DMS153 treated with DMSO at 0.1 percent for 48 hours (cell line): ENCODE measurements at regions not wholly inside any gene's neighbourhood (a gene's known extent, or its start where the extent isn't known, plus 50 kb on each side); places are given as distances from the start of the nearest gene placed in this dataset.

ENCODE experiments used
- DNase-seq: peaks from one replicate; lab custom pipeline; 2025; ENCODE audit not compliant: unreplicated experiment; lab: John Stamatoyannopoulos, UW

DNA sequence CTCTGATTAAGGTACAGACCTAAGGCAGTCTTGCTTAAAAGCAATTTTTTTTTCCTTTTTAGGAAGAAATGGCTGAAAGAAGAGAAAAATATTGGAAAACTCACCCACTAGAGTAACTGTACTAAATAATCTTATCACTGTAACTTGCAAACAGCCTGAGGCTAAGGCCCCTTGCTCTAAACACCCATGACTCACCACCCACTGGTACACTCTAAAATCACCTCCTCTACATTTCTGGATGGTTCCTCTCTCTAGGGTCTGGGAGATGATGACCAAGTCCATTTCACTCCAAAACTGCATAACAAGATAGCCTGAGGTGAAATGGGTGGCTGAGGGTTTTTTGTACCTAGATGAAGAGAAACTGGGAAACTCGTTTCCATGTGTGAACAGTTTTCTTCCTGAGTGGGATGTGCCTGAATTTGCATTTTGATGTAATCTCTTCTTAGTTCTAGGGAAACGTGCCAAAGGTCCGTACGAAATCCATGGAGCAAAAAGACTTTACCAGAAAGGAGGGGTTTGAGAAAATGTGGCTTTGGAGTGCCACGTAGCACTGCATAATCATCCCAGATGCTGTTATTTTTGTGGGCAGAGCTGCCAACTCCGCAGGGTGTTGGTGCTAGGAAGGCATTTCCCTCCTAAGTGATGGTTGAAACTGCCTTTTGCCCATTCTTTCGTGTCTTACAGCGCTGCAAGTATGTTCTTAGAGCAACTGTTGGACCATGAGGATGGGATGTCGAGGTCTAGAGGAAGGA is 113.5 kb upstream of the C10orf90 start:
- no peak for DNase-seq

DNA sequence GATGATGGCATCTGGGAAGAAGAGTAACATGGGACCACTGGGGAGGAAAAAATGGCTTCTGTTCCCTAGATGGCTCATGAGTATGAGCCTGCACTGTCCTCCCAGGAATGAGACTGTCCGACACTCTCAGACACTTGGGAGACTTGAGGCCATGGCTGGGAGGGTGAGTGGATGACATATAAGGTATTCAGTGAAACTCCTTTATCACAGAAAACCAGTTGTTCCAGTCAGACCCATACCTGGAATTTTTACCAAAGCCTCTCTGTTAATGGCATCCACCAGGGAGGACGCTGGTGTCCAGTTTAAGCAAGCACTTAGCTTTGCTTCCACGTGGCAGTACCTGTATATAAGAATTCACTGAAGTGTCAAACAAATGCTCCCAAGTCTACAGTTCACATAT is 116.7 kb upstream of the C10orf90 start:
- DNase-seq: no peak

- DNase-seq: no peak
Observed at GRCh38 chr10:126795318-126795717, 109.9 kb upstream of the DOCK1 start.

DNA sequence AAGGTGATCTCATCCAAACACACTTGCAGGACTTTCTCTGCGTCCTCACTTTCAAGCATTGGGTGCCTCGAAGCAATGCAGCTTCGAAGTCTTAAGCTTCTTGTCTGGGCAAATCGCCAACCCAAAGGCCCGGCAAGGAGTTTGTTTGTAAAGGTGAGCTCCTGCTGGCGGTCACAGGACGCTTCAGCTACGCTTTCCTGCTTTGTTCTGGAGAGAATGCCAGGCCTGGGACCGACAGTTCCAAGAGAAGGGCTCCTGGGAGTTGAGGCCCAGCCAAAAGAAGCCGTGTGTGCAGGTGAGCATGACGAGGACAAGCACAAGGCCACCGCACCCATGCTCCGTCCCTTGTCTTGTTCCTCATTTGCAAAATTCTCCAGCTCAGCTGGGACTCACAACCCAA is 106.6 kb upstream of the DOCK1 start:
- no peak for DNase-seq

DNA sequence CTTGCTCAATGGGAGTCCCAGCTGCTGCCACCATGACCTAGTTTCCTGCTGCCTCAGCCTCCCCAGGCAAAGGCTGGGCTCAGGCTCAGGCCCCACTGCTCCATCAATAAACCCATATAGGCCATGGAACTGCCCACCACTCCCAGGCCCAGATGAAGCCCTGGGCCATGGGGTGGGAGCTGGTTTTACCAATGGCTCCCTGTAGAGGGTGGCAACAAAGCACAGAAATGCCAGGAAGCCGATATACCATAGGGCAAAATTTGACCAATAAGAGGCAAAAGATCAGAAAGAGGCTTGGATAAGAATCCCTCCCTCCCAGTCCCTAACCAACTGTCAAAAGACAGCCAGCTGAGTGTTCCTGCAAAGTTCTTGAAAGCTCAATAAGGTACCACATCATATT is 101.8 kb upstream of the DOCK1 start:
- no peak for DNase-seq

DNA sequence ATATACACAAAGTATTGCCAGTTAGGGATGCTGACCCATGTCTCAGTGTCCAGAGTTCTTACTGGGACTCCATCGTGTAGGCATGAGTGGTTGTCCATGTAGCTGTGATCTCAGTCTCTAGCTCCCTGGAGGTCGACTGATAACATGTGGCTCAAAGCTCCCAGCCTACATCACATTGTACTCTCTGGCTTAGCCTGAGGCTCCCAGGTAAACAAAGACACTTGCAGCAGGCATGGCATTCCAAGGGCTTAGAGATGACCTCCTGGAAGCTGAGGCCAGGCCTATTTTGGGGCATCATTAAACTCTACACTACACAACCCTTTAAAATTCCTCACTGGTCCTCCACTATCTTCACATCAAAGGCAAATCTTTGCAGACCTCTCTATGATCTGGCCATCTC is 100.8 kb upstream of the DOCK1 start:
- DNase-seq: no peak

GRCh38 chr10:126806498-126806897 is 98.7 kb upstream of the DOCK1 start:
- DNase-seq: no peak

GRCh38 chr10:126806991-126807702 is 98.1 kb upstream of the DOCK1 start:
- no peak for DNase-seq

DNA sequence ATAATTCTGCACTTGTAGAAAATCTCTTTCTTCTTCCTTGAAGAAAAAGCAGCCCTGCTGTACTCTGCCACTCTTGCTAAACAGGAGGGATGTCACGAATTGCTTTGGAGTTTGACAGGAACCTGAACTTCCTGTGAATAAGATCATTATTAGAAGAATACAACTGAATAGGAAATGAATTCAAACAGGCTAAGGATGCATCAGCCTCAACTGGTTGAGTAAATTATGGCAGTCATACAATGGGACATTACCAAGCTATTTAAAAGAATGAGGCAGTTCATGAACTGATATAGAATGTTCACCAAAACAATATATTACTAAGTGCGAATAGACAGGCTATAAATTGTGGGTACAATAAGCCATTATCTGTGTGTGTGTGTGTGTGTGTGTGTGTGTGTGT is 97.1 kb upstream of the DOCK1 start:
- no peak for DNase-seq

DNA sequence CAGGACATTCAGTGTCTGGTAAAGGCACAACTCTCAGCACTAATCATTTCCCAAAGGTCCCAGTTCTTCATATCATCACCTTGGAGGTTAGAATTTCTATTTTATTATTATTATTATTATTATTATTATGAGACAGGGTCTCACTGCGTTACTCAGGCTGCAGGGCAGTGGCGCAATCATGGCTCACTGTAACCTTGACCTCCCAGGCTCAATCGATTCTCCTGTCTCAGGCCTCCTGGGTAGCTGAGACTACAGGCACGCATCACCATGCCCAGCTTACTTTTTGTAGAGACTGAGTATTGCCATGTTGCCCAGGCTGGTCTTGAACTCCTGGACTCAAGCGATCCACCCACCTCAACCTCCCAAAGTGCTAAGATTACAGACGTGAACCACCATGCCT is 91.8 kb upstream of the DOCK1 start:
- DNase-seq: no peak

DNA sequence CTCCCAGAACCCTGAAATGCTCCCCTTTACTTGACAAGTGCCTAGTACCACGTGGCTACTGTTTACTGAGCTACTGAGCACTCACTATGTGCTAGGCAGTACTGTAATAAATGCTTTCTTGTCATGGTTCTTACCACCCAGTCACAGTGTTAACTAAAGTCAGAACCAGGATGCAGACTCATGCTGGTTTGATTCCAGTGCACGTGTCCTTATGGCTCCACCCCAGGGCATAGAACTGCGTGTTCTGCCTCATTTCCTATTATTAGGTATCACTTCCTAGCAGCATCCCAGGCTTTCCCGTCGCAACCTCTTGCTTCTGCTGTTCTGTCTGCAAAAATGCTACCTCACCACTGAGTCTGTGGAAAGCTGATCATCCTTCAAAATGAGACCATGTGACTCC is 71.7 kb upstream of the DOCK1 start:
- DNase-seq: no peak

GRCh38 chr10:126836009-126836408 is 69.2 kb upstream of the DOCK1 start:
- no peak for DNase-seq

GRCh38 chr10:126838316-126838715 is 66.9 kb upstream of the DOCK1 start:
- DNase-seq: peak; percentile 31

GRCh38 chr10:126839094-126839761 is 66.0 kb upstream of the DOCK1 start:
- peak; percentile 95 for DNase-seq

- no peak for DNase-seq
Observed at GRCh38 chr10:126840576-126841135, 64.6 kb upstream of the DOCK1 start.

GRCh38 chr10:126841341-126841895 is 63.8 kb upstream of the DOCK1 start:
- DNase-seq: no peak

DNA sequence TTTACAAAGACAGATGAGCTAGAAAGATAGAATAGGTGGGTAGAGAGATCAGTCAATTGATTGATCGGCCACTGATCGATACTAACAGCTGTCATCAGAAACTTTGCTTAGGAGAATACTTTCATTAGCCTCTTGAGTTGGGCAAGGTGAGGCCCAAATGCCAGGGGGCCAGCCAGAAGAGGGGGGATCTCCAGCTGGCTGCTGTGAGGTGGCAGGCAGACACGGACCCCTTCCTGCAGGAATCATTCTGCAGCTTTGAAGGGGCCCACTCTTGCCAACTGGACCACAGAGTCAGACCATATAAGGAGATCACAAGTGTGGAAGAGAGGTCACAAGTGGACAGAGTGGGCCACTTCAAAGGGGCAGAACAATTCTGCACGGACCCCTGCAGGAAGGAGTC is 62.9 kb upstream of the DOCK1 start:
- no peak for DNase-seq

DNA sequence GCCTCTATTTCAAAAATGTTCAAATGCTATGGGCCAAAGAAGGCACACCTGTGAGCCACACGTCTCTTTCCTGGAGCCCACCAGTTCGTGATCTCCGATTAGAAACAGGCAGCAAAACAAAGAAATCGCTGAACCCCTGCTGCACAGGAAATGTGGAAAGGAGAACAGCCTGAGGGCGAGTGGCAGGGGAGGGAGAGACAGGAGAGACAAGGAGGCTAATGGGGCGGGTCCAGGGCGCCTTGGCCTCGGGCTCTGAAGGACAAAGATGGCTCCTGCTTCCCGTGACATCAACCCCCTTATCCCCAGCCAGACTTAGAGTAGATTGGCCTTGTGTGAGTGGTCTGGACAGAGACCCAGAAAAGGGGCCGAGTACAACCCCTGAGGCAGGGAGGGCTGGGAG is 62.4 kb upstream of the DOCK1 start:
- DNase-seq: no peak

GRCh38 chr10:126843299-126843934 is 61.8 kb upstream of the DOCK1 start:
- DNase-seq: no peak

DNA sequence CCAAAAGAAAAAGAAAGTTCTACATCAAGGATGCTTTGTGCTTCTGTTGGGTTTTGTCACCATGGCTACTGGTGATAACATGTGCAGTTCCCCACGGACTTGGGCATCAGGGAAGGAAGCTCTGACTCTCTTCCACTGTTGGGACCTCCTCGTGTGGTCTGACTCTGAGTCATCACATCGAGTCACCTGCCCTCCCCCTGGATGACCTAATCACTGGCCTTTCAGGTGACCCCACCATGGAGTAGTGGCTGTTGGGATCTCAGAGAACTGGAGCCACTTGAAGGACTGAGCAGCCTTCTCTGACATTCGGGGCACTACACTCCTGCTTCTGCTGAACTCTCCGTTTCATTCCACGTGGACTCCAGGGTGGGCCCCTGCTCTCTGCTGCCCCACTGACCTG is 60.8 kb upstream of the DOCK1 start:
- no peak for DNase-seq

GRCh38 chr10:126846469-126846868 is 58.8 kb upstream of the DOCK1 start:
- no peak for DNase-seq
